Retinal pigment epithelial cell (primary cell): ENCODE measurements at regions not wholly inside any gene's neighbourhood (a gene's known extent, or its start where the extent isn't known, plus 50 kb on each side); places are given as distances from the start of the nearest gene placed in this dataset.
"Not testable (repeated sequence)": the region's sequence is repeated elsewhere in the genome, so short reads cannot be mapped to it uniquely, and the experiment has no call there.

Experiments used
- DNase-seq: peaks from one replicate; pipeline ENCODE4 v3.0.0-alpha.2; 2010; ENCODE audit warnings: low read depth
- H3K4me3 ChIP-seq: 2 replicates; pipeline ENCODE4 v1.5.1; 2011; ENCODE audit warnings: mild to moderate bottlenecking, low read length, control low read depth, moderate library complexity
- TF ChIP-seq, protein P1 (sequence below): conservative IDR thresholded peaks from 2 replicates; pipeline ENCODE4 v1.5.1; 2011; ENCODE audit warnings: low read depth, low read length, control low read depth, inconsistent platforms

DNA sequence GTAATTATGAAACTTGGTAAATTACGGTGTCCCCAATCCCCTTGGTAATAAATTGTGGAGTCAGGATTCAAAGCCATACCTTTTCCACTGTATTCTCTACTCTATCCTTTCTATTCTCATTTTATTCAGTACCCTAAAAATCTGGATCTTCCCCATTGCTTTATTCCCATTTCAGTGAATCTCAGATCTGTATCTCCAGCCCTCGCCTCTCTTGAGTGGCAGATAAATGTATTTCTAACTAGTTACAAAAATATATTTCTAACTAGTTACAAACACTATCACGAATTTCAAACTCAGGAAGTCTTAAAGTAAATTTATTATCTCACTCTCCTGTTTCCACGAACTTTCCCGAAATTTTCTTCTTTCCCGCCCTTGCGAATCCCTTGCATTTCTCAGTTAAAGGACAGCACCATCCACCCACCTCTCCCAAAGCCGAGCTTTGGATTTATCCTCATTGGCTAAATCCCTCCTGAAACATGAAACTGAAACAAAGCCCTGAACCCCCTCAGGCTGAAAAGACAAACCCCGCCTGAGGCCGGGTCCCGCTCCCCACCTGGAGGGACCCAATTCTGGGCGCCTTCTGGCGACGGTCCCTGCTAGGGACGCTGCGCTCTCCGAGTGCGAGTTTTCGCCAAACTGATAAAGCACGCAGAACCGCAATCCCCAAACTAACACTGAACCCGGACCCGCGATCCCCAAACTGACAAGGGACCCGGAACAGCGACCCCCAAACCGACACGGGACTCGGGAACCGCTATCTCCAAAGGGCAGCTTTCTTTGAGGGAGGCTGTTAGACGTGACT, 164.3 kb upstream of the PABPC3 start:
- TF ChIP-seq, protein P1, sequence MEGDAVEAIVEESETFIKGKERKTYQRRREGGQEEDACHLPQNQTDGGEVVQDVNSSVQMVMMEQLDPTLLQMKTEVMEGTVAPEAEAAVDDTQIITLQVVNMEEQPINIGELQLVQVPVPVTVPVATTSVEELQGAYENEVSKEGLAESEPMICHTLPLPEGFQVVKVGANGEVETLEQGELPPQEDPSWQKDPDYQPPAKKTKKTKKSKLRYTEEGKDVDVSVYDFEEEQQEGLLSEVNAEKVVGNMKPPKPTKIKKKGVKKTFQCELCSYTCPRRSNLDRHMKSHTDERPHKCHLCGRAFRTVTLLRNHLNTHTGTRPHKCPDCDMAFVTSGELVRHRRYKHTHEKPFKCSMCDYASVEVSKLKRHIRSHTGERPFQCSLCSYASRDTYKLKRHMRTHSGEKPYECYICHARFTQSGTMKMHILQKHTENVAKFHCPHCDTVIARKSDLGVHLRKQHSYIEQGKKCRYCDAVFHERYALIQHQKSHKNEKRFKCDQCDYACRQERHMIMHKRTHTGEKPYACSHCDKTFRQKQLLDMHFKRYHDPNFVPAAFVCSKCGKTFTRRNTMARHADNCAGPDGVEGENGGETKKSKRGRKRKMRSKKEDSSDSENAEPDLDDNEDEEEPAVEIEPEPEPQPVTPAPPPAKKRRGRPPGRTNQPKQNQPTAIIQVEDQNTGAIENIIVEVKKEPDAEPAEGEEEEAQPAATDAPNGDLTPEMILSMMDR: no peak
- DNase-seq: no peak
- H3K4me3 ChIP-seq: no peak overlapping the region

DNA sequence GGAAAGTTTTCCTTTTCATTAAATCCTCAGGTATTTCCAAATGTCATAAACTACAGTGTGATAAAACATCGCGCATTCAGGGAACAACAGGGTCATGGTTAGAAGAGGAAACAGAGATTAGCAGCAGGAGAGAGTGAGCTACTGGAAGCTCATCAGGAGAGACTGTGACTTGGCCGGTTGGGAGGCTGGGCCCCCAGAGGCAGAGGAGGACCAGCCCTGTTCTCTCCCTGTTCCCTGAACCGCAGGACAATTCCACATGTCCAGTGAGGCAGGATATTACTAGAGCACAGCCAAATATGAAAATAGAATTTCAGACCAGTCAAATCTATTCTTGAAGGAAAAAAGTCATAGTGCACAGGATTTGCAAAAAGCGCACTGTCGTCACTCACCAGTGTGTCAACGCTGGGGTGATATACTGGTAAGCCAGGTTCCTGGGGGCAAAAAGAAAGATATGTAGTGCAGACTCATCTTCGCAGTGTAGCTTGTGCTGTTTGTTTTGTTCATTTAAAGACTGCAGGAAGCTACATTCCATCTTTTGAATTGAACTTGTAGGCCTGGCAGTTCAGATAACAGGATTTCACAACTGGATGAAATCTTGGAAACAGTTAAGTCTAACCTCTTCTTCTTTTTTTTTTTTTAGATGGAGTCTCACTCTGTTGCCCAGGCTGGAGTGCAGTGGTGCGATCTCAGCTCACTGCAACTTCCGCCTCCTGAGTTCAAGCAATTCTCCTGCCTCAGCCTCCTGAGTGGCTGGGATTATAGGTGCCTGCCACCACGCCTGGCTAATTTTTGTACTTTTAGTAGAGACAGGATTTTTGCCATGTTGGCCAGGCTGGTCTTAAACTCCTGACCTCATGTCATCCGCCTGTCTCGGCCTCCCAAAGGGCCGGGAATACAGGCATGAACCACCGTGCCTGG, 162.6 kb upstream of the PABPC3 start:
- not testable (repeated sequence) for DNase-seq, H3K4me3 ChIP-seq

DNA sequence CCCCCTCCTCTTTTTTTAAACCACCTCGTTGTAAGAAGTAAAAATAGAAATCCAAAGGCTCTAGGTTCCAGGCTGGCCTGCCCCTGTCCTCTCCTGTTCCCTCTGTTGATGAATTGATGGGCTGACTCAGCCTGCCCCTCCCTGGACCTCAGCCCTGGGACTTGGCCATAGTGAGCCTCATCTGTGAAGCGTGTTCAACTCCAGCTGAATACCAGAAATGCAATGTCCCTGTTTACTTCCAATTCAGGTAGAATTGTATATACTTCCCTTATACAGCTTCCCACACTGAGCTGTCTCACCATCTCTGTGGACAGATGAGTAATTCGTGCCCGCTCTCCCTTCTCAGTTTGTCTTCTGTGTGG, 161.9 kb upstream of the PABPC3 start:
- DNase-seq, H3K4me3 ChIP-seq: not testable (repeated sequence)

DNA sequence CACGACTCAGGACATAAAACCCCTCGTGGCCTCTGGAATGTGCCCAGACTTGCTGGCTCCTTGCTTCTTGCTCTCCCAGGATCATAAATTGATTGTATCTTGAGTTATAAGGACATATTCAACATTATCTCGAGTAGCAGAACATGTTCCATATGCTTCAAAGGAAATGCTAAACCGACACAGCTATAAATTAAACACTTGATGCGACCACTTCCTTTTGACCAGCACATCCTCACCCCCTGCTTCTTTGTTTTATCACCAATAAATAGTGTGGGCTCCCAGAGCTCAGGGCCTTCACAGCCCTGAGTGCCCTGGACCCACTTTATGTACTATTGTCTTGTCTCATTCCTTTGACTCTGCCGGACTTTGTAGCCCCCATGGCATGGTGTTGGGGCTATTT, 157.0 kb upstream of the PABPC3 start:
- H3K4me3 ChIP-seq: no peak overlapping the region
- DNase-seq: no peak
- TF ChIP-seq, protein P1: no peak

DNA sequence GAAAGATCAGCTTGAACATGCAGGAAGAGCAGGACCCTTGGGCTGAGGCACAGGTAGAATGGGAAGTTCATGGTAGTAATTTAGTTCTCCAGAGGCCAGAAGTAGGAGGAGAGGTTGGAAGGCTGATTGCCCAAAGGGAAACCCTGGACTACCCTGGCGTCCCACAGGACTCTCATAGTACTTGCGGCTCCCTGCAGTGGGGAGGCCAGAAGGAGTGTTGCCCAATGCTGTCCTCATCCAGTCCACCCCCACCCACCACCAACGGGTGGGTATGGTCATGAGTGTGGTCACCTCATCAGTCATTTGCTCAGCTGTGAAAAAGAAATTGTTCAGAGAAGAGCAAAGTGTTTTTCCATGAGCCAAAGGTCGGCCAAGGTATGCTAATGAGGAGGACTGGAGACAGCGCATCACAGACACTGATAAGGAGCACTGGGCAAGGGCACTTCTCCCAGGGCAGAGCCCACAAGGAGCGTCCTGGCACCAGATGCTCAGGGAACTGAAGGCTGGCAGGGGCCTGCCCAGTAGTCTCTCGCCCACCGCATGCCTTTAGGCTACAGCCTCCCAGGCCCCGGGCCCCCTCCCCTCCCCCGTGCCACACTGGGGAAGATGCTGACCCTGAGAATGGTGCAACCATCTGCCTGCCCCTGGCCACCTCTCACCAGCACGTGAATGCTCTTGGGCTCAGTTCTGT, 154.8 kb upstream of the PABPC3 start:
- DNase-seq, H3K4me3 ChIP-seq: not testable (repeated sequence)

DNA sequence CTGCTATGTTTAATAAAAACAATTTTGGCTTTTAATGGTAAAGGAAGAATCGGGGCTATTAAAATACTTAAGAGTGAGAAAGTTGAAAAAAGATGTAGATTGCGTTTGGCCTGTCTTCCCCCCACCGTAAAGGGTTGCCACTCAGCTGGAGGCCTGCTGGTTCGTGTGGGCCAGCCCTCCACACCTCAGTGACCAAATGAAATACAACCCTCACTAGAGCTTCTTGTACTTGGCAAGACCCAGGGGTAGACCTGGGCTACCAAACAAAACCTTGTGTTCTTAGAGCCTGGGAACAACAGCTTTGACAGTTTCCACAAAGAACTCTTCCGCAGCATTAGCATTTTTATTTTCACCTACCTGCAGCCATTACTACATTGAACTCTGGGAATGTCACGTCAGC, 152.8 kb upstream of the PABPC3 start:
- no peak for DNase-seq

DNA sequence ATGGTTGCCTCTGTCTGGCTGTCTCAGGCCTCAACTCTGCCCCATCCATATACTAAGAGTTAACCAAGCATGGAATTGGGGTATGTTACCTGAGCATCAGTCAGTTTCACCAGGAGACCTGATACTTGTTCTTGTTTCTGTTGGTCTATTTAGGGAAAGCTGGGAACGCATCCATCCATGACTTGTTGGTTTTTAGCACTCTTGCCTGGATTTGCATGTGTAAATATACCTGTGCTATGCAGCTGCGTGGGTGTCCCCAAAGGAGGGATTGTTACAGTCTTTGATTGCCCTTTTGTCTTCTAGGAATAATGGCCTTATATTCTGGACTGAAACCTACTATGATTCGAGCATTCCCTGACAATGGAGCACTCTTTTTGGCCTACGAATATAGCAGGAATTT, 151.9 kb upstream of the PABPC3 start:
- H3K4me3 ChIP-seq, DNase-seq: not testable (repeated sequence)

More for the DNA sequence above, 152.8 kb upstream of the PABPC3 start:
- no peak overlapping the region for H3K4me3 ChIP-seq
- TF ChIP-seq, protein P1: no peak

DNA sequence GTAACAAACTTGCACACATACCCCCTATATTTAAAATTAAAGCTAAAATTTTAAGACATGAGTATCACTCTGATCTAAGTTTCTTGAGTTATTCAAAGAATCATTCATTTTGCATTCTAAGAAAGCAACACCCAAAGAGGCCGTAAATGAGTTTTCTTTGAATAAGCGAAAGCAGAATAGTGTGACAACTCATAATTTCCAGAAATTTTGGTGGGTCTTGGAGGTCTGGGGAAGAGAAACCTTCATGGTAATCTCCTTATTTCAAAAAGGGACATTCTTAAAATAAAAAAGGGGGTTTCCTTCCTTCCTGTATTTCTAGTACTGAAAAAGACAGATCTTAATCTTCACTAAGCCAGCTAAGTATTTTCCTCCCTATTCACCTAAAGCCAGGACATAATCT, 147.0 kb upstream of the PABPC3 start:
- not testable (repeated sequence) for H3K4me3 ChIP-seq, DNase-seq

DNA sequence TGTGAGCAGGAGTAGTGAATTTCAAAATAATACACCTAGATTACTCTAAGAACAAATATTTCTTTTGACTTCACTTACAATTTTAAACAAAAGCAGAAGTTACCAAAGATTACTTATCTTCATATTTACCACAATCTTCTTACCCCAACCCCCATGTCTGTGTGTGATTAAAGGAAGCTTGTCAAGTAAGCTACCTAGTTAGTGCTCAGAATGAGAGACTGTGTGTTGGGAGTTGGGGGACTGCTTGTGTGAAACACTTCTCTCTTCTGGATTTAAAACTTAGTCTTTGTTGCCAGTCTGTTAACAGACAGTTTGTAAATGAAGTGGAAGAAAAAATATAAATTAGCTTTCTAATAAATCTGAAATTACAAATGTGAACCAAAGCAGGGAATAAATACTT, 145.3 kb upstream of the PABPC3 start:
- not testable (repeated sequence) for DNase-seq, H3K4me3 ChIP-seq

DNA sequence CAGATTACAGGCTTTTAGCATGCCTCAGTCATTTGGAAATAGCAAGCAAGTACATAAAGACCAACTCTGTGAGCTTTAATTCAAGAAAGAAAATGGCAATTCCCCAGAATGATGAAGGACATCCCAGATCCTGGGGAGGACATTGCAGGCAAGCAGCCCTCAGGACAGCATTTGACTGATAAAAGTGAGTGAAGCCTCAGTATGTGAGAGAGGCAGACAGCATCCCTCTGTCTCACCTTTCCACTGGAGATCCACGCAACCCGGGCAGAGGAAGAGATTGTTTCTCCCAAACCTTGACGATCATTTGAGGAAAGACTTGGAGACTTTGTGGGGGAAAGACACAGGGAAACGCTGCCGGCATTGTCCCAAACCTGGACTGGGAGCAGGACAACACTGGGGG, 128.0 kb upstream of the PABPC3 start:
- not testable (repeated sequence) for DNase-seq
- peak overlapping the region; percentile 46 for H3K4me3 ChIP-seq
